Mesenchymal stem cell (in vitro differentiated cells and primary cell): ENCODE measurements at regions not wholly inside any gene's neighbourhood (a gene's known extent, or its start where the extent isn't known, plus 50 kb on each side); places are given as distances from the start of the nearest gene placed in this dataset.

Source experiments
- DNase-seq: peaks from one replicate; pipeline ENCODE4 v3.0.0-alpha.2; 2013
- H2AFZ ChIP-seq: one replicate; pipeline ENCODE4 v1.6.1; 2013; ENCODE audit warnings: low read depth, mild to moderate bottlenecking, control low read depth, inconsistent platforms, low read length, moderate library complexity
- H2AK5ac ChIP-seq: 2 replicates; pipeline ENCODE4 v1.6.1; 2013; ENCODE audit warnings: low read length, moderate library complexity, mild to moderate bottlenecking, inconsistent platforms; ENCODE audit not compliant: severe bottlenecking
- H2BK120ac ChIP-seq: one replicate; pipeline ENCODE4 v1.6.1; 2013; ENCODE audit warnings: low read depth, mild to moderate bottlenecking, inconsistent platforms, low read length, moderate library complexity
- H2BK12ac ChIP-seq, 2 experiments: one replicate each; pipeline ENCODE4 v1.6.1; 2013; ENCODE audit warnings: inconsistent platforms in 2 of 2, low read length in 2 of 2, mild to moderate bottlenecking in 2 of 2, moderate library complexity in 2 of 2, control low read depth in 1 of 2
- H2BK15ac ChIP-seq: one replicate; pipeline ENCODE4 v1.6.1; 2013; ENCODE audit warnings: mild to moderate bottlenecking, low read depth, inconsistent platforms; ENCODE audit not compliant: poor library complexity, severe bottlenecking
- H2BK5ac ChIP-seq: 2 replicates; pipeline ENCODE4 v1.6.1; 2013; ENCODE audit warnings: low read depth, mild to moderate bottlenecking, low read length, control low read depth, inconsistent platforms; ENCODE audit not compliant: poor library complexity, severe bottlenecking
- H3K14ac ChIP-seq, 2 experiments: one replicate each; pipeline ENCODE4 v1.6.1; 2013; ENCODE audit warnings: inconsistent platforms in 2 of 2, low read length in 2 of 2, control low read depth in 1 of 2, mild to moderate bottlenecking in 1 of 2, moderate library complexity in 1 of 2
- H3K18ac ChIP-seq, 2 experiments: one replicate each; pipeline ENCODE4 v1.6.1; 2013; ENCODE audit warnings: inconsistent platforms in 2 of 2, low read length in 2 of 2, control low read depth in 1 of 2, low read depth in 1 of 2, mild to moderate bottlenecking in 1 of 2
- H3K23ac ChIP-seq, 2 experiments: one replicate each; pipeline ENCODE4 v1.6.1; 2013; ENCODE audit warnings: inconsistent platforms in 2 of 2, low read length in 2 of 2, mild to moderate bottlenecking in 2 of 2, moderate library complexity in 2 of 2, control low read depth in 1 of 2
- H3K27ac ChIP-seq: 2 replicates; pipeline ENCODE4 v1.5.1; 2013; ENCODE audit warnings: mild to moderate bottlenecking, moderate library complexity, low read length, control low read depth, inconsistent platforms; ENCODE audit not compliant: poor library complexity, severe bottlenecking
- H3K27me3 ChIP-seq, 2 experiments: 2 replicates each; pipeline versions ENCODE4 v1.6.1 to v1.7.0; 2013; ENCODE audit warnings: low read length in 2 of 2, mild to moderate bottlenecking in 2 of 2, moderate library complexity in 2 of 2, control low read depth in 1 of 2, inconsistent platforms in 1 of 2; ENCODE audit not compliant: control insufficient read depth in 1 of 2, insufficient read depth in 1 of 2
- H3K36me3 ChIP-seq, 2 experiments: 2 replicates each; pipeline versions ENCODE4 v1.6.1 to v1.7.0; 2013; ENCODE audit warnings: low read length in 2 of 2, control low read depth in 1 of 2, inconsistent platforms in 1 of 2, low read depth in 1 of 2, mild to moderate bottlenecking in 1 of 2; ENCODE audit not compliant: insufficient read depth in 2 of 2, control insufficient read depth in 1 of 2
- H3K4ac ChIP-seq, 2 experiments: one replicate each; pipeline ENCODE4 v1.6.1; 2013; ENCODE audit warnings: inconsistent platforms in 2 of 2, low read length in 2 of 2, mild to moderate bottlenecking in 2 of 2, moderate library complexity in 2 of 2, control low read depth in 1 of 2, low read depth in 1 of 2
- H3K4me1 ChIP-seq: 2 replicates; pipeline ENCODE4 v1.6.1; 2013; ENCODE audit warnings: low read depth, low read length, control low read depth; ENCODE audit not compliant: control insufficient read depth, insufficient read depth
- H3K4me2 ChIP-seq: 2 replicates; pipeline ENCODE4 v1.6.1; 2013; ENCODE audit warnings: low read length, mild to moderate bottlenecking, inconsistent platforms; ENCODE audit not compliant: poor library complexity, severe bottlenecking
- H3K4me3 ChIP-seq, 2 experiments: 2 replicates each; pipeline versions ENCODE4 v1.5.1 to v1.7.0; 2013; ENCODE audit warnings: low read length in 2 of 2, mild to moderate bottlenecking in 2 of 2, control low read depth in 1 of 2, low read depth in 1 of 2; ENCODE audit not compliant: insufficient read depth in 1 of 2
- H3K79me1 ChIP-seq: replicated peaks from 2 replicates; pipeline ENCODE4 v1.6.1; 2013; ENCODE audit warnings: mild to moderate bottlenecking, control low read depth, low read length, inconsistent platforms; ENCODE audit not compliant: poor library complexity, severe bottlenecking
- H3K9ac ChIP-seq: 2 replicates; pipeline ENCODE4 v1.7.0; 2013; ENCODE audit warnings: mild to moderate bottlenecking, low read length, moderate library complexity
- H3K9me3 ChIP-seq: 2 replicates; pipeline ENCODE4 v1.7.0; 2013; ENCODE audit warnings: mild to moderate bottlenecking, low read length; ENCODE audit not compliant: control insufficient read depth
- H4K8ac ChIP-seq: one replicate; pipeline ENCODE4 v1.6.1; 2013; ENCODE audit warnings: inconsistent platforms, mild to moderate bottlenecking, low read length, moderate library complexity
- H4K91ac ChIP-seq: one replicate; pipeline ENCODE4 v1.6.1; 2013; ENCODE audit warnings: mild to moderate bottlenecking, low read length, inconsistent platforms
- WGBS: methylation state at CpG from one replicate; pipeline ENCODE4 v1.1.7; 2013; ENCODE audit warnings: mixed read lengths; 5-methylcytosine and 5-hydroxymethylcytosine counted together

- Histone ChIP-seq H2BK5ac (no peak overlapping the region), H2BK12ac (no peak overlapping the region), H3K27ac (no peak overlapping the region), H3K9me3 (no peaks in the 10 kb centered on the region), H3K4ac (no peak overlapping the region), H2AK5ac (no peak overlapping the region), H4K91ac (no peak overlapping the region), H3K4me3 (no peak overlapping the region), H3K14ac (no peak overlapping the region), H2BK120ac (no peak overlapping the region), H3K4me1 (no peaks in the 10 kb centered on the region), H3K79me1 (no peaks in the 10 kb centered on the region), H2AFZ (no peak overlapping the region), H3K27me3 (no peaks in the 10 kb centered on the region), H3K36me3 (no peaks in the 10 kb centered on the region), H4K8ac (no peak overlapping the region), H3K9ac (no peak overlapping the region), H2BK15ac (no peak overlapping the region), H3K18ac (no peak overlapping the region), H3K4me2 (no peak overlapping the region), H3K23ac (no peak overlapping the region)
- 38% methylated on average over 2 of the region's 2 CpGs for WGBS
- DNase-seq, result peak; percentile 24
Observed at GRCh38 chr7:84256571-84256971, 62.0 kb upstream of the SEMA3A start.

- no peak overlapping the region for H2BK12ac ChIP-seq
- H3K27ac ChIP-seq, result peak overlapping the region; percentile 60
- H3K14ac ChIP-seq, result no peak overlapping the region
- H2BK5ac ChIP-seq, result peak overlapping the region; percentile 61
- no peak overlapping the region for H4K91ac ChIP-seq
- H2BK15ac ChIP-seq, result no peak overlapping the region
- H2AK5ac ChIP-seq, result peak overlapping the region; percentile 90
- H3K9ac ChIP-seq, result peak overlapping the region; percentile 41
- H2AFZ ChIP-seq, result no peak overlapping the region
- no peak overlapping the region for H3K23ac ChIP-seq
- peak; percentile 71 for DNase-seq
- H2BK120ac ChIP-seq, result no peak overlapping the region
- no peaks in the 10 kb centered on the region for H3K9me3 ChIP-seq
- no peaks in the 10 kb centered on the region for H3K79me1 ChIP-seq
- H3K18ac ChIP-seq, result no peak overlapping the region
- no peak overlapping the region for H3K4me2 ChIP-seq
- WGBS, result 69% methylated on average over 2 of the region's 3 CpGs
- H3K4me1 ChIP-seq, result no peaks in the 10 kb centered on the region
- no peak overlapping the region for H3K4me3 ChIP-seq
- H3K27me3 ChIP-seq, result no peaks in the 10 kb centered on the region
- H3K36me3 ChIP-seq, result no peaks in the 10 kb centered on the region
- H3K4ac ChIP-seq, result peak overlapping the region in 1 of 2 experiments; percentile 35
- H4K8ac ChIP-seq, result no peak overlapping the region
Observed at GRCh38 chr7:84251277-84251781, 56.7 kb upstream of the SEMA3A start.

- no peak for DNase-seq
- Histone ChIP-seq H3K23ac (no peak overlapping the region), H3K36me3 (no peaks in the 10 kb centered on the region), H3K4me1 (no peaks in the 10 kb centered on the region), H3K14ac (no peak overlapping the region), H3K27me3 (no peaks in the 10 kb centered on the region), H2AFZ (no peak overlapping the region), H3K4me2 (no peak overlapping the region), H3K18ac (no peak overlapping the region), H2AK5ac (no peak overlapping the region), H3K9ac (no peak overlapping the region), H3K79me1 (no peaks in the 10 kb centered on the region), H3K9me3 (peaks cover 3% of the 10 kb centered on the region), H2BK15ac (no peak overlapping the region), H4K8ac (no peak overlapping the region), H4K91ac (no peak overlapping the region), H3K4me3 (no peak overlapping the region), H3K4ac (no peak overlapping the region), H2BK12ac (no peak overlapping the region), H2BK120ac (no peak overlapping the region), H2BK5ac (no peak overlapping the region), H3K27ac (no peak overlapping the region)
Observed at GRCh38 chr7:84250452-84250851, 55.9 kb upstream of the SEMA3A start.

- no peaks in the 10 kb centered on the region for H3K4me1 ChIP-seq
- H3K18ac ChIP-seq, result no peak overlapping the region
- no peak overlapping the region for H2BK120ac ChIP-seq
- no peak overlapping the region for H2BK5ac ChIP-seq
- no peak overlapping the region for H3K4ac ChIP-seq
- DNase-seq, result no peak
- peaks cover 7% of the 10 kb centered on the region for H3K9me3 ChIP-seq
- no peak overlapping the region for H2BK12ac ChIP-seq
- H3K4me3 ChIP-seq, result no peak overlapping the region
- H3K27me3 ChIP-seq, result no peaks in the 10 kb centered on the region
- no peak overlapping the region for H2AFZ ChIP-seq
- no peaks in the 10 kb centered on the region for H3K36me3 ChIP-seq
- no peak overlapping the region for H3K14ac ChIP-seq
- H3K4me2 ChIP-seq, result no peak overlapping the region
- no peak overlapping the region for H3K27ac ChIP-seq
- H3K9ac ChIP-seq, result no peak overlapping the region
- no peak overlapping the region for H2AK5ac ChIP-seq
- H2BK15ac ChIP-seq, result no peak overlapping the region
- no peak overlapping the region for H4K8ac ChIP-seq
- no peak overlapping the region for H3K23ac ChIP-seq
- no peak overlapping the region for H4K91ac ChIP-seq
- H3K79me1 ChIP-seq, result no peaks in the 10 kb centered on the region
- no CpG with 5 or more reads among the region's 1 CpG for WGBS
Observed at GRCh38 chr7:84249656-84250055, 55.1 kb upstream of the SEMA3A start.
